ENCODE measurements at regions not wholly inside any gene's neighbourhood (a gene's known extent, or its start where the extent isn't known, plus 50 kb on each side); places are given as distances from the start of the nearest gene placed in this dataset.

DNA sequence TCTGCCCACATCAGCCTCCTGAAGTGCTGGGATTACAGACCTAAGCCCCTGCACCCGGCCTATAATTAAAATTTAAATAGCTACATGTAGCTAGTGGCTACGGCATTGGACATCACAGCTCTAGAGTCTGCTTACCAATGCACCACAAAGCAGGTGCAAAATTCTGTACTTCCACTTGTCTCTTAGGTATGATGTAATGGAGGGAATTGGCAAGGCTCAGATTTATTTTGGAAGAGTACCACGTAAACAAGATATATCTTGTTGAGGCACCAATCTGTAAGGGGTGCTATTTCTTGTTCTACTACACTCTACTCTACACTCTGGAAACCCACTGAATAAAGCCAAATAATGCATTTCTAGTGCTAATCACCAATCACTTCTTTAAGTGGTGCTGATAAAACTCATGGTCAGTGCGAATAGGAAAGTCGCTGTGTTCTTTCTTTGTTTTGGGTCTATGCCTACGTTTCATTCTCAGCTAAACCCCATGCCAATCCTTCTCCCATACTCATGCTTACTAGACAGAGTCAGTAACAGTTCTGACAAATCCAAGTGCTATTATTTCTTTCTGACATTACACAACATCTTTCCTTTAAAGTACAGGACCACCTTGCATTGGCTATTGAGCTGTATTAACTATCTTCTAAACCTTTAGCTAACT lies 92.3 kb downstream of the GC start:
- DNase-seq, result no peak

DNA sequence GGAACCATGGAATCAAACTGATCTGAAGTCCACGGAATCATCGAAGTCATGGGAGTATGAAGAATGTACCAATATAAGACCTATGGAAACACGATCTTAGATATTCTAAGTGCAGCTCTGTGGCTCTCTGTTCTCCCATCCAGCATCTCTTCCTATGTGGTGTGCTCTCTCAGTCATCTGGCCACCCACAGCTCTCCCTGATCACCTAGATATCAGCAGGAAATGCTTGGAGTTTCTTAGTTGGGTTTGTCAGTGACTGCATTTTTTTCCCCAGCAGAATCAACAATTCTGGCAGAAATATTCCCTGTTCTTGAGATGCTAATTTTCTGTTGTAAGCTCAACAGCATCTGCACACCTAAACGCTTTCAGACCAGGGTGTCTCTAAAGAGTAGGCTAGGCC lies 94.1 kb downstream of the GC start:
- DNase-seq, result no peak

DNA sequence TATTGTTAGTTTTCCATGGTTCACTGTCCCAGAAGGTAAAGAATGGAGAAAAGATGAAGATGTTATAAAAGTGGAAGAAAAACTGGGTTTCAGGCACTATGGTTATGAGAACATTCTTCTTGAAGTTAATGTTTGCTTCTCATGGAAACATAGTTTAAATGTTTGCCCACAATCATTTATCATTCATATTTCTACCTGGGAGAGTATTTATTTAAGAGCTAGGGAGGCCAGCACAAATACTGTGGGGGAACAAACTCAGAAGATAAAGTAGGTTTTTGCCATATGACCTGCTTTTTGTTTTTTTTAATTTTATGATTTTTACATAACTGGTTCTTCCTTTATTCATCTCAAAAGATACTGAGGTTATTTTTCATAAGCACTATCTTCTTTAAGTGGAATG lies 96.8 kb downstream of the GC start:
- no peak for DNase-seq

DNA sequence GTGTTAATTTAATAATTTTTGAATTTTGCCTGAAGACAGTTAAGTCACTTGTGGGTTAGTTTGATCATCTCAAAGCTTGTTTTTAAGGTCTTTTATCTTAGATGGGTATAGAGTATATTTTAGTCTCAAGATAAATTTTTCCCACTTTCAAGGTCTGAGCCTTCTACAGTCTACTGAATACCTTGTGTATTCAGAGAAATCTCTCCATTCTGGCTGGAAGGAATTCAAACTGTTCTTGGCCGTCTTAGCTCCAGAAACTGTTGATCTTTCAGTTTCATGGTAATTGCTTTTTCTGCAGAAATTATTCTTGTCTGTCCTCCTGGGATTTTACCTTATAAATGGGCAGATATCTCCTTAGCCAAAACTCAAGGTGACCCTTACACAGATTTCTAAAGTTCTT lies 97.9 kb downstream of the GC start:
- DNase-seq, result no peak

DNA sequence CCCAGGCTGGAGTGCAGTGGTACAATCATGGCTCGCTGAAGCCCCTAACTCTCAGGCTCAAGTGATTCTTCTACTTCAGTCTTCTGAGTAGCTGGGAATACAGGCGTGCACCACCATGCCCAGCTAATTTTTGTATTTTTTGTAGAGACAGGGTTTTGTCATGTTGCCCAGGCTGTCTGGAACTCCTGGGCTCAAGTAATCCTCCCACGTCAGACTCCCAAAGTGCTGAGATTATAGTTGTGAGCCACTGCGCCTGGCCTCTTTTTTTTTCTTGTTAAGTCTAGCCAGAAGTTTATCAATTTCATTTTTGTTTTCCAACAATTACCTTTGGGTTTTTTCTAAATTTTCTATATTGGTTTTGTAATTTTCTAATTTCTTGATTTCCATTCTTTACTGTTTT lies 100.6 kb downstream of the GC start:
- no peak for DNase-seq

DNA sequence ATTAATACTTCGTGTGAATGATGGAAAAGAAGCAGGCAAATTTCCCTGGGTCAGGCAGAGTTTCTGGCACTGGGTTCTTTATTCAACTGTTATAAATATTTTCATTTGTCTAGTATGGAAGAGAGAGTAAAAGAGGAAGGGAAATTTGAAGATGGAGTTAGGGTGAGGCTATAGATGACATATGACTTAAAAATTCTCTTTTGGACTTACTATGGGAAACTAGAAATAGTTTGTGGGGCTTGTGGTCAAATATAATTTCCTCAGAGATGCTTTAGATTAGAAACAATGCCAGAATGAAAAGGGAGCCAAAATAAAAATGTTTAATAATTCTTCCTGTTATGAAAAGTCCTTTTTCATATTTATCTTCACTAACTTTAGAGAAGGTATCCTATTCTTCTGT lies 103.2 kb downstream of the GC start:
- no peak for DNase-seq

DNA sequence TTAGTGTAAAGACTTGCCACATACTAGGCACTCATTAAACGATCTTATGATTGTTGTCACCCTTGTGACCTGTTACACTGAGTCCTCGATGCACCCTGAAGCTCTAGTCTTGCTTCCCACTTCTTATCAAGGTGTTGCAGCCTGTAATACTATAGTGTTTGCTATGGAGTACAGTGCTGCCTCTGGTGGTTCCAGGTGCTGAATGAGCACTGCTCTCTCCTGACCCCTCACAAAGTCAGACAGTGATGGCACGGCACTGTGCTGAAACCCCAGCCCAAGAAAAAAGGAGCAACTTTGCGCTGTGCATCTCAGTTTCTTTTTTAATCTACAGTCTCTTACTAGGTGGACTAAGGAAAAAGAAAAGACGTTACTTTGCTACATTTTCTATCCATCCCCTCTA lies 106.3 kb downstream of the GC start:
- no peak for DNase-seq

DNA sequence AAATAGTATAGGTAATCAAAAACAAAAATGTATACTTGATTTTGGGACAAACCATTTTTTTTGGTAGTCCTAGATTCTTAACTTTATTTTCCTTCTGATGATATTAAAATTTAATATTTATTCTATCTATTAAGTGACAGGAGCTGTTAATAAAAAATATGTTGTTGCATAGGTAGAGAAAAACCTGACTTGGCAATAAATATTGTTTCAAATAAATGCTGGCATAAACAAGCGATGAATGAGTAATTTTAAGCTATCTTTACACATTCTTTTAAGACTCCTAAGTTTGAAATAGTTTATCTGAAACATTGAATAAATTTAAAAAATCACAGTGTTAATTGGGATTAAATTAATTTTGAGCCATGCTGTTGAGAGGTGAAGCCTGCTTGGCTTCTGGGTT lies 114.6 kb downstream of the GC start:
- DNase-seq, result no peak

DNA sequence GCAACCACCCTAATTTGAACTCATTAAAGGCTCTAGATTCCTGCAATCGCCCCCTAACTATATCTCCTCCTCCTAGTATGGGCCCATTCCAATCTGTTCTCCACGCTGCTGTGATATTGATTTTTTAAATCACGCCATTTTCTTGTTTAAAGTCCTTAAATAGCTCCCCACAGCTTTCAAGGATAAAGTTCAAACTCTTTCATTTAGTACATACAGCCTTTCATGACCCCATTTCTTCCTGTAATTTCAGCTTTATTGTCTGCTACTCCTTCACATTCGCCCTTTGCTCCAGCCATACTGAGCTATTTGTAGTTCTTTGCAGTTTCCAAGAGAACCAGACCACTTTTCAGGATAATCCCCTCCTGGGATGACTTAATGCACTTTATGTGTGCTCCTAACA lies 118.5 kb downstream of the GC start:
- no peak for DNase-seq

DNA sequence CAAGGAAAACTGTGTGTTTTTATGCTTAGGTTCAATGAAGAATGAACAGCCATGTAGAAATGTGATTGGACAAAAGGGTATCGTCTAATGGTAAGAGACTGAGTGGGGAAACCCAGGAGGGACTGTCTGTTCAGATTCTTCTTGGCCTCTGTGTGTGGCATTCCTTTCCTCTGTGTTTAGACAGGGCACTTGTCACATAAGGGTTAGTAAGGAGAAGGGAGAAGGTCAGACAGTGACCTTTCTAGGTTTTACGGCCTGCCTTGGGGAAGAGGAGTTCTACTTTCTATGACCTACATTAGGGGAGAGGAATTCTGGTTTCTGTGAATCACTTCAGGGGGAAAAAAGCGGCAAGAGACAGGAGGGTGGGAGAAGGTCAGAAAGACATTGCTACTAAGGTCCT lies 119.5 kb downstream of the GC start:
- DNase-seq, result peak; percentile 65

DNA sequence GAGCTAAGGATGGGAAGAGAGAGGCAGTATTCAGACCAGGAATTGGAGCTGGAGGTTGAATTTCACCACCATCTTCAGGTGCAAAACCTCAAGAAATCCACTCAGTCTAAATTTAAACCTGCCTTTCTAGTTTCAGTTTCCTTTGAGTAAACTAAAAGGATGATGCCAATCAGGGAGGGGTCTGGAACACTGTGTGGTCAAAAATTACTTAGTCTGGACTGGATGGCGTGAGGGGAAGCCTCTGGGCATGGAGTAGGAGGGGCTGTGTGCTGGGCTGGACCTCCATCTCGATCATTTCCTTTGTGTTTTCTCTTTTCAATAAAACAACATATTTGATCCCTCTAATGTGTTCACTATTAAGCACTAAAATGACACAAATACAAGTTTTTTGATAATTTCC lies 120.1 kb downstream of the GC start:
- DNase-seq, result no peak

DNA sequence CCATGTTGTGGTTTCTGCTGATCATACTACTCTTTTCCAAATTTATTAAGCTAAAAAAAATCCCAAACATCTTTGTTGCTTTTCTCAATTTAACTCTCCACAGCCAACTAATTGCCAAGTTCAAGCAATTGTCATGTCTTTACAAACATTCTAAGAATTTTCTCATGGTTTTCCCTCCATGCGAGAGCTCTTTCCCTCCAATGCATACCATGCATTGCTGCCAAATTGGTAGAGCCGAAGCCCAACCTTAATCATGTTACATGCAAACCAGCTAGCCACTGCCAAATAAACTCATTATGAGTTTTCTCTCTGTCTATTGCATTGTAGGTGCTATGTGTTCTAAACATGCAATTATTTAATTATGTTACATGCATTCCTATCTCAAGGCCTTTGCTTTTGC lies 123.9 kb downstream of the GC start:
- no peak for DNase-seq

DNA sequence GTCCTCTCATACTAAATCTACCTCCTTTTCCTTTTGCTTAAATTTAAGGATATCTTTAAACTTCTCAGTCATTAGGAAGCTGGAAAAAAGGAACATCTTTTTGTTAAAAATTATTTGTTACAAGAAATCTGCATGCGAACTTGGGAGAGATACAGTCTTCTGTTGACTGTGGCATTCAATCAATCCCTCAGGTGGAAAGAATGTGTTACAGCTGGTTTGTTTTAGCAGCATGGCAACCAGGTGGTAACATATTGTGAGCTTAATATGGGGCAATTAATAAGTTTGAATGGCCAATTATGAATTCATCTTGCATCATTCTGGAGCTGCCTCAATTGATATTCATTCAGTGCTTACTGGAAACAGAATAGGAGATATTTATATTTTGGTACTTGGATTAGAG lies 135.0 kb downstream of the GC start:
- DNase-seq, result no peak

DNA sequence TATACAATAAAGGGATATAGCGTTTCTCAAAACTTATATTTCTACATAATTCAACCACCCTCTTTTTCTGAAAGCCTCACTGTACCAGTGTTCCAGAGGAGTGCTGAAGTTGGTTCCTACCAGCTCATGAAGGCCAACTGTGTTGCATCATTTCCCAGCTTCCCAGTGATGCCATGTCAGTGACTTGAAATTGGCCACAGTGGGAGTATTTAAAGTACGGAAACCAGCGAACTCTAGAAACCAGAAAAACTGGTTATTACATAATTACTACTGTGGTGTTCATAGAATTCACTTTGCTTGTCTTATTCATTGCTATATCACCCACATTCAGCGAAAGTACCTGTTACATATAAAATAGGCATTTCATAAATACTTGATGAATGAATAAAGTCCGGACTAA lies 135.4 kb downstream of the GC start:
- DNase-seq, result no peak

DNA sequence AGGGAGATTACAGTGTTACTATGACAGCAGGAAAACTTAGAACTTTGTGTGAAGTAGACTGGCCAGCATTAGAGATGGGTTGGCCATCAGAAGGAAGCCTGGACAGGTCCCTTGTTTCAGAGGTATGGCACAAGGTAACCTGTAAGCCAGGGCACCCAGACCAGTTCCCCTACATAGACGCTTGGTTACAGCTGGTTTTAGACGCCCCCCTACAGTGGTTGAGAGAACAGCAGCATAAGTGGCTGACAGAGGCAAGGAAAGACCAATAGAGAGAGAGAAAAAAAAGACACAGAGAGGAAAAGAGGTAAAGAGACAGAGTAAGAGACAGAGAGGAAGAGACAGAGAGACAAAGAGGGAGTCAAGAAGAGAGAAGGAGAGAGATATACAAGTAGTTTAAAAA lies 144.5 kb downstream of the GC start:
- no peak for DNase-seq

DNA sequence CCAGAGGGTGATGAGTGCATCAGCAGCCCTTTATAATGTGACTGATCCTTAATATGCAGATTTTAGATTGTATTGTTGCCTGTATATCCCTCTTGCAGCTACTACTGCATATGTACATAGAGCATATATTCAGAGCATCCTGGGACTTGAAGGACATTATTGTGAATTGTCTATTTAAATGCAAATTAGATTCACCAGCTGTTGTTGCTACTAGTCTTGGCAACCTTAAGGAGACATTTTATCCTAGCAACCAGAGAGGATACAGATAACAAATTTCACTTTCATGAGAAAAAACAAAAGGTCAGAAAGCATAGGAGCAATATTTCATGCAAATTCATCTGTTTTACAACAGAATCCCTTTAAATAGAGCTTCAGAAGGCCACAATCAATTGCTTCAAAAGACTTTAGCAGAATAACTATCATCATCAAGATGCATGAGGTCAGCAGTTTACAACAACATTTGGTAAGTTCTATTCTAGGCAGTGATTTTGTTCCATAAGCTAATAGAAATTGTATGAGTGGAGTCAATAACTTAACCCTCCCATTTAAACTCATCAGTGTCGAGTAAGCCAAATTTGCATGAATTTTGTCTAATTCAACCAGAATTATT lies 148.6 kb downstream of the GC start:
- no peak for DNase-seq

DNA sequence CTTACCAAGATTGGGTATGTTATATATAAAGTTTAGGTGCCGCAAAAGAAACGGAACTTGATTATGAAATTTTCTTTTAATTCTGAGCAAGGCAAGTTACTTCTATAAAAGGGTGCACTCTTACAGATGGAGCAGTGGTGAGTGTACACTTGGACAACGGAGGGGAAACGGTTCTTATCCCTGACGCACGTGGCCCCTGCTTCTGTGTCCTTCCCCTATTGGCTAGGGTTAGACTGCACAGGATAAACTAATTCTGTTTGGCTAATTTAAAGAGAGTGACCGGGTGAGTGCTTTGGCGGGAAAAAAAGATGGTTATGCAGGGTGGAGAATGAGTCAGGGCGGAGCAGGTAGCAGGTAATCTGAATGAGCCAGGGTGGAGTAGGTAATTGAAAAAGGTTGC lies 149.5 kb downstream of the GC start:
- DNase-seq, result no peak

DNA sequence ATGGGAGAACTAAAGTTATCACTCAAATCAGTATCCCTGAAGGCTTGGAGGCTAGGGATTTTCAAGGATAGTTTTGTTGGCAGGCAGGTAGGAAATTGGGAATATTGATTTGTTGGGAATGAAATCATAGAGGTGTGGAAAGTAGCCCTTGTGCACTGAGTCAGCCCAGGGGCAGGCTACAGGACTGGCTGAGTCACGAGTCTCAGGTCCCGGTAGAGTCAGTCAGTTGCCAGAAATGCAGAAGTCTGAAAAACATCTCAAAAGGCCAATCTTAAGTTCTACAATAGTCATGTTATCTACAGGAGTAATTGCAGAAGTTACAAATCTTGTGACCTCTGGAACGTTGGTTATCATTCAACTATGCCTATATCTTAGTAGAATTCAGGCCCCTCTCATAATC lies 153.1 kb downstream of the GC start:
- no peak for DNase-seq

DNA sequence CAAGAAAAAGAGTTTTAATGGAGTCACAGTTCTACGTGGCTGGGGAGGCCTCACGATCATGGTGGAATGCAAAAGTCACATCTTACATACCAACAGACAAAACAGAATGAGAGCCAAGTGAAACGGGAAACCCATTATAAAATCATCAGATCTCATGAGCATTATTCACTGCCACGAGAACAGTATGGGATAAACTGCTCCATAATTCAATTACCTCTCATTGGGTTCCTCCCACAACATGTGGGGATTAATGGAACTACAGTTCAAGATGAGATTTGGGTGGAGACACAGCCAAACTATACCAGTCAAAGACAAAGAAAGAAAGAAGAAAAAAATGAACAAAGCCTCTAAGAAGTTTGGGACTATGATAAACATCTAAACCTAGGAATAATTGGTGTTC lies 158.9 kb downstream of the GC start:
- no peak for DNase-seq
